ENCODE measurements at regions not wholly inside any gene's neighbourhood (a gene's known extent, or its start where the extent isn't known, plus 50 kb on each side); places are given as distances from the start of the nearest gene placed in this dataset.
A peak's percentile ranks its signal among the peaks of the same experiment; 100 is the strongest.
"Not testable (repeated sequence)": the region's sequence is repeated elsewhere in the genome, so short reads cannot be mapped to it uniquely, and the experiment has no call there.

DNA sequence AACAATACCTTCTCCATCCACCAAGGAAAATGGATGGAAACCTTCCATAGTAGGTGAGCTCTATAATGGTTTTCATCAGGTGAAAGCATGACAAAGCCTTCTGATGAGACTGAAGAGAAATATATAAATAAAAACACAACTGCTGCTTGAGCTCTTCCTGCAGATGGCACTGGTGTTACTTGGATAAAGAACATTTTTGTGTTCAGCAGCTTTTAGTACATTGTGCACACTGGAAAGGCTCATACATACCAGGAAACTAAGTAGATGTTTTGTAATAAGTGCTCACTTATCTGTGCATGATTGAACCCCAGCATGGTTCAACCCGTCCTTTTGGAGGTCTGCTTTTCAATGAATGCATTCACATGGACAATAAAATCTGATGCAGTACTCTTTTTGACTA is 357.3 kb upstream of the MIS18BP1 start:
- no peak for DNase-seq (ENCODE audit: low spot score)
- Mint-ChIP-seq H3K27me3 (ENCODE audit: unreplicated experiment) (no peaks in the 10 kb centered on the region), H3K27ac (ENCODE audit: unreplicated experiment) (no peak overlapping the region), H3K4me1 (ENCODE audit: unreplicated experiment) (no peaks in the 10 kb centered on the region), H3K9me3 (ENCODE audit: unreplicated experiment) (no peaks in the 10 kb centered on the region), H3K36me3 (ENCODE audit: low read depth, unreplicated experiment) (no peaks in the 10 kb centered on the region), H3K4me3 (ENCODE audit: unreplicated experiment) (no peak overlapping the region)
- TF ChIP-seq, protein P1, sequence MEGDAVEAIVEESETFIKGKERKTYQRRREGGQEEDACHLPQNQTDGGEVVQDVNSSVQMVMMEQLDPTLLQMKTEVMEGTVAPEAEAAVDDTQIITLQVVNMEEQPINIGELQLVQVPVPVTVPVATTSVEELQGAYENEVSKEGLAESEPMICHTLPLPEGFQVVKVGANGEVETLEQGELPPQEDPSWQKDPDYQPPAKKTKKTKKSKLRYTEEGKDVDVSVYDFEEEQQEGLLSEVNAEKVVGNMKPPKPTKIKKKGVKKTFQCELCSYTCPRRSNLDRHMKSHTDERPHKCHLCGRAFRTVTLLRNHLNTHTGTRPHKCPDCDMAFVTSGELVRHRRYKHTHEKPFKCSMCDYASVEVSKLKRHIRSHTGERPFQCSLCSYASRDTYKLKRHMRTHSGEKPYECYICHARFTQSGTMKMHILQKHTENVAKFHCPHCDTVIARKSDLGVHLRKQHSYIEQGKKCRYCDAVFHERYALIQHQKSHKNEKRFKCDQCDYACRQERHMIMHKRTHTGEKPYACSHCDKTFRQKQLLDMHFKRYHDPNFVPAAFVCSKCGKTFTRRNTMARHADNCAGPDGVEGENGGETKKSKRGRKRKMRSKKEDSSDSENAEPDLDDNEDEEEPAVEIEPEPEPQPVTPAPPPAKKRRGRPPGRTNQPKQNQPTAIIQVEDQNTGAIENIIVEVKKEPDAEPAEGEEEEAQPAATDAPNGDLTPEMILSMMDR (IDR thresholded peaks at IDR 0.05; ENCODE audit: unreplicated experiment): no peak

GRCh38 chr14:45587142-45587541 is 334.1 kb upstream of the MIS18BP1 start:
- H3K9me3 Mint-ChIP-seq (ENCODE audit: unreplicated experiment): no peaks in the 10 kb centered on the region

DNA sequence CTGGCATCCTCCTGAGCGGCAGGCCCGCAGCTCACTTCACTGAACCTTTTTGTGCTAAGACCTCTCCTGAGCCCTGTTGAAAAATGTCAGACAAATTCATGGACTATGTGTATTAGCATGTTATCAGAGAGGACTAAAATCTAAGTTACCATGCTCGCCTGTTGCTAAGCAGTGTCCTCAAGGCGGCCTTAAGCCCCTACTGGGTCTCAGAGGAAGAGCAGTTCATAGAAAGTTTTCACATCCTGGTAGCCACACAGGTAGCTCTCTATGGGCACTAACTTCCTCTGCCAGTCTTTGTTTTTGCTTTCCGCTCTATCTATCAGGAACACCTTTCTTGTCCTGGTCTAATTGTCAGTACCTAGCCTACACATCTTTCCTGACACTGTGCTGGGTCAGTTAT is 306.6 kb upstream of the MIS18BP1 start:
- Mint-ChIP-seq H3K36me3 (ENCODE audit: low read depth, unreplicated experiment) (no peaks in the 10 kb centered on the region), H3K4me3 (ENCODE audit: unreplicated experiment) (no peak overlapping the region), H3K27ac (ENCODE audit: unreplicated experiment) (no peak overlapping the region), H3K27me3 (ENCODE audit: unreplicated experiment) (peaks cover 1% of the 10 kb centered on the region), H3K4me1 (ENCODE audit: unreplicated experiment) (peaks cover 2% of the 10 kb centered on the region), H3K9me3 (ENCODE audit: unreplicated experiment) (no peaks in the 10 kb centered on the region)
- TF ChIP-seq, protein P1 (IDR thresholded peaks at IDR 0.05; ENCODE audit: unreplicated experiment): no peak
- no peak for DNase-seq (ENCODE audit: low spot score)

More at GRCh38 chr14:45587142-45587541, 334.1 kb upstream of the MIS18BP1 start:
- H3K36me3 Mint-ChIP-seq (ENCODE audit: low read depth, unreplicated experiment): no peaks in the 10 kb centered on the region
- TF ChIP-seq, protein P1 (IDR thresholded peaks at IDR 0.05; ENCODE audit: unreplicated experiment): no peak
- no peak for DNase-seq (ENCODE audit: low spot score)
- H3K27me3 Mint-ChIP-seq (ENCODE audit: unreplicated experiment): peaks cover under 1% of the 10 kb centered on the region
- H3K4me1 Mint-ChIP-seq (ENCODE audit: unreplicated experiment): no peaks in the 10 kb centered on the region
- no peak overlapping the region for H3K4me3 Mint-ChIP-seq (ENCODE audit: unreplicated experiment)
- H3K27ac Mint-ChIP-seq (ENCODE audit: unreplicated experiment): no peak overlapping the region

GRCh38 chr14:45558183-45558582 is 305.2 kb upstream of the MIS18BP1 start:
- H3K36me3 Mint-ChIP-seq (ENCODE audit: low read depth, unreplicated experiment): no peaks in the 10 kb centered on the region
- TF ChIP-seq, protein P1 (IDR thresholded peaks at IDR 0.05; ENCODE audit: unreplicated experiment): no peak
- H3K27me3 Mint-ChIP-seq (ENCODE audit: unreplicated experiment): no peaks in the 10 kb centered on the region
- no peak overlapping the region for H3K4me3 Mint-ChIP-seq (ENCODE audit: unreplicated experiment)
- H3K4me1 Mint-ChIP-seq (ENCODE audit: unreplicated experiment): peaks cover 2% of the 10 kb centered on the region
- H3K9me3 Mint-ChIP-seq (ENCODE audit: unreplicated experiment): no peaks in the 10 kb centered on the region
- no peak for DNase-seq (ENCODE audit: low spot score)
- no peak overlapping the region for H3K27ac Mint-ChIP-seq (ENCODE audit: unreplicated experiment)

DNA sequence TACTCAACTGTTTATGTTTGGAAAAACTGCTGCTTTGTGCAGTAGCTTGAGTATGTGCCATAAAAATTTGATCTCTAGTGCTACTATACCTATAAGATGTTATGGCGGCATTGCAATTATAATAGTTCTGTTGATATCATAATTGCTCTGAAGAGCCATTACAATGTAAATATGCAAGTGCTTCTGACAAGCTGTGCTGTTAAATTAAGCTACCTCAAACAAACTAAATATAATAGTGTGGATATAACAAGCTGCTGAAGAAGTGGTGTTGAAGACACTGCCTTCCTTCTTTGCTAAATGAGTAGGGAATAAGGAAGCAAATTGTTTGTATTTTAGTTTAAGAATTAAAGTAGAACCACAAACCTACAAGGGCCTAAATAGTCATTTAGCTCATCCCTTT is 301.0 kb upstream of the MIS18BP1 start:
- TF ChIP-seq, protein P1 (IDR thresholded peaks at IDR 0.05; ENCODE audit: unreplicated experiment): no peak
- H3K4me1 Mint-ChIP-seq (ENCODE audit: unreplicated experiment): no peaks in the 10 kb centered on the region
- no peak for DNase-seq (ENCODE audit: low spot score)

DNA sequence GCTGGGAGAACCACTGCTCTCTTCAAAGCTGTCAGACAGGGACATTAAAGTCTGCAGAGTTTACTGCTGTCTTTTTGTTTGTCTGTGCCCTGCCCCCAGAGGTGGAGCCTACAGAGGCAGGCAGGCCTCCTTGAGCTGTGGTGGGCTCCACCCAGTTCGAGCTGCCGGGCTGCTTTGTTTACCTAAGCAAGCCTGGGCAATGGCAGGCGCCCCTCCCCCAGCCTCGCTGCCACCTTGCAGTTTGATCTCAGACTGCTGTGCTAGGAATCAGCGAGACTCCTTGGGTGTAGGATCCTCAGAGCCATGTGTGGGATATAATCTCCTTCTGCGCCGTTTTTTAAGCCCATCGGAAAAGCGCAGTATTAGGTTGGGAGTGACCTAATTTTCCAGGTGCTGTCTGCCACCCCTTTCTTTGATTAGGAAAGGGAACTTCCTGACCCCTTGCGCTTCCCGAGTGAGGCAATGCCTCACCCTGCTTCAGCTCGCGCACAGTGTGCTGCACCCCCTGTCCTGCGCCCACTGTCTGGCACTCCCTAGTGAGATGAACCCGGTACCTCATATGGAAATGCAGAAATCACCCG is 298.3 kb upstream of the MIS18BP1 start:
- DNase-seq (ENCODE audit: low spot score); H3K9me3 Mint-ChIP-seq (ENCODE audit: unreplicated experiment); H3K36me3 Mint-ChIP-seq (ENCODE audit: low read depth, unreplicated experiment); H3K27ac Mint-ChIP-seq (ENCODE audit: unreplicated experiment); H3K27me3 Mint-ChIP-seq (ENCODE audit: unreplicated experiment); H3K4me1 Mint-ChIP-seq (ENCODE audit: unreplicated experiment): not testable (repeated sequence)
- peak overlapping the region; percentile 65 for H3K4me3 Mint-ChIP-seq (ENCODE audit: unreplicated experiment)

More for the DNA sequence above, 301.0 kb upstream of the MIS18BP1 start:
- Mint-ChIP-seq H3K36me3 (ENCODE audit: low read depth, unreplicated experiment) (no peaks in the 10 kb centered on the region), H3K27ac (ENCODE audit: unreplicated experiment) (no peak overlapping the region), H3K4me3 (ENCODE audit: unreplicated experiment) (no peak overlapping the region), H3K27me3 (ENCODE audit: unreplicated experiment) (no peaks in the 10 kb centered on the region), H3K9me3 (ENCODE audit: unreplicated experiment) (no peaks in the 10 kb centered on the region)
